HG02610 (cell line): ENCODE measurements at regions not wholly inside any gene's neighbourhood (a gene's known extent, or its start where the extent isn't known, plus 50 kb on each side); places are given as distances from the start of the nearest gene placed in this dataset.
"Not testable (repeated sequence)": the region's sequence is repeated elsewhere in the genome, so short reads cannot be mapped to it uniquely, and the experiment has no call there.

Source experiments
- ATAC-seq: cut with Tn5 transposase; IDR thresholded peaks from one replicate; pipeline ENCODE4 v1.9.1; 2021; ENCODE audit warnings: mild to moderate bottlenecking, moderate library complexity; ENCODE audit not compliant: unreplicated experiment

DNA sequence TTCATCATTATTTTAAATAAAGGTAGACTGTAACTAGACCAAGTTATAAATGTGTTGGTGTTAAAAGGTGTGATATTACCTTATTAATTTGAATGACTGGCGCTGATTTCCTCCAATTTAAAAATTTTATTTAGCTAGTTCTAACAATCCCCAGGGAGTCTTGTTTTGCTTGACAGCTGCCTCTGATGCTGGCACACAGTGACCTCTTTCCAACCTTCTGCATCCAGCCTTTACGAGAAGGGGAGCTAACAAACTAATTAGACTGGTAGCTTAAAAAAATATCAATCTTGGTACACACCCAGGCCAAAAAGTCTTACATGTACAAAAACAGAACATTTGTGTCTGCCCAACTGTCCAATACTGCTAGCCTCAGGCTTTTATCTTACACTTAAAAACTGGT is 51.8 kb upstream of the ENPEP start:
- no peak for ATAC-seq

- ATAC-seq, result no peak
These were observed 57.3 kb upstream of the ENPEP start for GRCh38 chr4:110418641-110419040.

GRCh38 chr4:110417136-110417535 is 58.8 kb upstream of the ENPEP start:
- no peak for ATAC-seq

GRCh38 chr4:110415478-110415877 is 60.5 kb upstream of the ENPEP start:
- ATAC-seq, result no peak

- no peak for ATAC-seq
These were observed 60.9 kb upstream of the ENPEP start for GRCh38 chr4:110415041-110415440.

DNA sequence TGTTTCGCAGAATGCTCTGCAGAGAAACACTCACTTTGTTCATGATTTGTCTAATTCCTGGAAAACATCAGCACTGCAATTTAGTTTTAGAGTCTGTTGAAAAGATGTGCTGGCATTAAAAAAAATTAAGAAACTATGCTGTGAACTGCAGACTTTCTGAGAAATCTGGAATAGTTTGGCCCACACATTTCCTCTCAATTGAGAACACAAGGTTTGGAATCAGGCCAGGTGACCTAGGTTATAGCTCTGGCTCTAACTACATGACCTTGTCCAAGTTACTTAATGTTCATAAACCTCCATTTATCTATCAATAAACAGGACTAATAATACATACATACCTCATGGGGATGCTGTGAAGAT is 61.4 kb upstream of the ENPEP start:
- ATAC-seq, result no peak

- not testable (repeated sequence) for ATAC-seq
These were observed 62.0 kb upstream of the ENPEP start for GRCh38 chr4:110413807-110414560.

- no peak for ATAC-seq
These were observed 63.4 kb upstream of the ENPEP start for GRCh38 chr4:110412354-110413065.

DNA sequence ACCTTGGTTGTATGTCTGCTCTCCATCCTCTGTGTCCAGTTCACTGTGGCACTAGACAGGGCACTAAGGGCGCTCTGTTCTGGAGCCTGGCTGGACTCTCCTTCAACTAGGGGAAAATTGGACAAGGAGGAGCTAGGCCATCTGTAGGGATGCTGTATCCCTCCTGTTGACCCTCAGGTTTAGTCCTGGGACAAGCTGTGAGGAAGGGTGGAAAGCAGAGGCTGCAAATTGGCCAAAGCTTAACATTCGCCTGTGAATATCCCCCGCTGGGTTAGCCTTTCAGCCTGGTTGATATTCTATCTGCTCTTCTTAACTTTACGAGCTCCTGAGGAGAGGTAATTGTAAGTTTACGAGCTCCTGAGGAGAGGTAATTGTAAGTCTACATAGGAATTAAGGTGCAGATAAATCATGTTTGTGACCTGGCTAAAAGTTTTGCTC is 64.4 kb upstream of the ENPEP start:
- ATAC-seq, result no peak

GRCh38 chr4:110410853-110411573 is 64.9 kb upstream of the ENPEP start:
- ATAC-seq, result not testable (repeated sequence)

DNA sequence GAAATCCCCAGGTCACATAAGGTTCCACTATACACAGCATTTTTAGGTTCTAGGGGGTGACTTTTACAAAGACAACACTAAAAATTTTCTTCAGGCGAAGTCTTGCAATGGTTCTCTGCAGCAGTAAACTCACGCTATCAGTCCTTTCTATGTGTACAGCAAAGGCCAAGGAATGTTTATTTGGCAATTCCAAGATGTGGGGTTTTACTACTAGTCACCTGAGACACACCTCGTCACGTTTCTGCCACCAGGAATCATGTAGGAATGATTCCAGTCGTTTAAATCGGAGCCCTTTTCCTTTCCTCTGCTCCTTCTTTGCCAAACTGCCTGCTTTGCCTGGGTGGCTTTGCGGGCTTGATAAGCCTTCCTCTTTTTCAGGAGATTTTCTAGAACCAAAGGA is 75.9 kb upstream of the ENPEP start:
- no peak for ATAC-seq

- ATAC-seq, result not testable (repeated sequence)
These were observed 76.9 kb upstream of the ENPEP start for GRCh38 chr4:110399046-110399445.

GRCh38 chr4:110396963-110397362 is 79.0 kb upstream of the ENPEP start:
- ATAC-seq, result no peak

DNA sequence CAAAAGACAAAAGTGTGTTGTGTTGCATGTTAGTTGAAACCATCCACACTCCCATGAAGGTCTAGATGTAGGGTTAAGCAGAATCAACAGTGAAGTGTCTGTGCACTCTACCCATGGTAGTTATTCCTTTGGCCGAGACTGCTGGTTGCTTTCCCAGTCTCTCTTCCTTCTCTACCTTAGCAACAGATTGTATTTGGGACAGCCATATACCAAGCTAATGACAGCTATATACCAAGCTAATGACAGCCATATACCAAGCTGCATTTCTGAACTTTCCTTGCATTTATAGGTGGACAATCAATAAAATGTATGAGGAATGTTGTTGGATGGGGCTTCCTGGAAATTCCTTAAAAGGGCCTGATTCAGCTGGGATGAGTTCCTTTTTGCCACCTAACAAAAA is 80.5 kb upstream of the ENPEP start:
- ATAC-seq, result no peak

DNA sequence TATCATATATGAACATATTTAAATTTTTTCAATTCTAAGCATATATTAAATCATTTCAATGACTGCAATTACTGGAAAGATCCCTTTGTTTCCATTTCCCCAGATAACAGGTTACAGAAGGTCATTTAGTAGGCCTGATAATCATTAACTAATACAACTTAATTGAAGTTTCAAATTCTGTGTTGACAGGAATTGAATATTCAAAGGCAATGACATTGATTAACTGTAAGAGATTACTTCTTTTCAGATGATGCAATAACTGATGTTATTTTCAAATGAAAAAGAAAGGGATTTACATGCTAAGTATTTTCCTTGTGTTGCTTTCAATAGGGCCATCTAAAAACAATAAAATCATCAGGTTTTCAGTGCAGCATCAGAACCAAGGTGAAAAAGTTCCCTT is 81.1 kb upstream of the ENPEP start:
- no peak for ATAC-seq

- ATAC-seq, result no peak
These were observed 94.2 kb upstream of the ENPEP start for GRCh38 chr4:110381784-110382183.

- no peak for ATAC-seq
These were observed 103.5 kb upstream of the ENPEP start for GRCh38 chr4:110372485-110372884.

DNA sequence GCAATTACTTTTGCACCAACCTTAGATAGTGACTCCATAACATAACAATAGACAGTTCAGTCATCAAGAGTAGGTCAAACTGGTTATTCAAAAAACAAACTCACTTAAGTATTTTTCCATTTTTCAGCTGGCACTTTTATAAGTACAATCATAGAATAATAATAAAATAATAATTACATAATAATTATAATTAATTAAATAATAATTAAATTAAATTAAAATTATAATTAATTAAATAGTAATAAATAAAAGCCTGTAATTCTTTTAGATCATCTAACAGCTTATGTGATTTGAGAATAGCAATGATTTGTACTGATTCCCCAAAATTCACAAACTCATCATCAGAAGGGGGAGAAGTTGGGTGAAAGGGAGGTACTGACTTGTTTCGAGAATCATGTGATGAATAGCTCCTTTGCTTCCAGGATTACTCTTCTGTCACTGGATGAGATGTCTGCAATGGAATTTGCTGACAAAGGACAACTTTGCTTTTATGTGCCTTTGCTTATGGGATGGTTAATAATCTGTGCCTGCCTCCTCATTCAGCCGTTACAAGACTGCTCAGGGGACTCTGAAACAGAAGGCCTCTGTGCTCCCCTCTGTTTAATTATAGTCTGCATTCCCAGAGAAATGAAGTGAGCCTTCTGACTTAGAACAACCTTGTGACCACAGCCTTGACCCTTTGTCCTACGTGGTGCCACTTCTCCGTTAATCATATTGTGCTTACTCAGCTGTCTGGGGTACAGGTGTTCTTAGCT is 104.8 kb upstream of the ENPEP start:
- ATAC-seq, result no peak

- no peak for ATAC-seq
These were observed 107.5 kb upstream of the ENPEP start for GRCh38 chr4:110368409-110368808.

- ATAC-seq, result no peak
These were observed 108.8 kb upstream of the ENPEP start for GRCh38 chr4:110367156-110367555.

DNA sequence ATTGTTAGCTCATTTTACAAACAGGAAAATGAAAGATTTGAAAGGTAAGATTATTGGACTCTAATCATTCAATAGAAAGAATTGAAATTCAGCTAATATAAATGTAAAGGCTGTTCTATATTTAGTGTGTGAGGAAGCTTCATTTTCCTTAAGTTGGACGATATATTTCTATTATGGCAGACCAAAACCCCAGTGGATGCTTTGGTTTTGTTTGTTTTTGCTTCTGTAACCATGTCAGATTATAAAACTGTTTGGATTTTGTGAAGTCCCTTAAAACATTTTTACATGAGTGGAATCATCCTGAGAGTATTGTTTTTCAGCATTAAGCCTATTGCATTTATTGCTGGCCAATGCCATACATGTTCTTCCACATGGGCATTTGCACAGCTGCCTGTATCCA is 110.2 kb upstream of the ENPEP start:
- ATAC-seq, result no peak
